Neural progenitor cell (in vitro differentiated cells): ENCODE measurements at regions not wholly inside any gene's neighbourhood (a gene's known extent, or its start where the extent isn't known, plus 50 kb on each side); places are given as distances from the start of the nearest gene placed in this dataset.

Experiments used
- EZH2 ChIP-seq: fragments of 200-600 bp; sonication (generic); IDR thresholded peaks from 2 replicates; pipeline ENCODE4 v1.6.1; 2017; ENCODE audit warnings: antibody characterized with exemption, mild to moderate bottlenecking, moderate library complexity
- EZH2phosphoT487 ChIP-seq: fragments of 200-600 bp; sonication (generic); IDR thresholded peaks from 2 replicates; pipeline ENCODE4 v1.6.1; 2017; ENCODE audit warnings: antibody characterized with exemption
- TF ChIP-seq, protein P1 (sequence below): fragments of 200-600 bp; sonication (generic); IDR thresholded peaks from 2 replicates; pipeline ENCODE4 v1.5.1; 2017; ENCODE audit warnings: antibody characterized with exemption, mild to moderate bottlenecking

DNA sequence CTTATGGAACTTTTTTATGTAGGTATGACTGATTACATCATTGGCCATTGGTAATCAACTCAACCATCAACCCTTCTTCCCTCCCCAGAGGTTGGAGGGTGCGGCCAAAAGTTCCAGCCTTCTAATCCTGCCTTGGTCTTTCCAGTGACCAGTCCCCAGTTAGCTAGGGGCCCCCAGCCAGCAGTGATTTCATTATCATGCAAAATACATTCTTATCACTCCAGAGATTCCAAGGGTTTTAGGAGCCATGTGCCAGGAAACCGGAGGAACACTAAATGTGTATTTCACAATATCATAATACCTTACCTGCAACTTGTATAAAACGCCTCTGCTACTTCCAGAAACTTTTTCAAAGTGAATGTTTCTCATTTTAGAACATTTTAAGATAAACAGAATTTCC is 181.5 kb upstream of the PELI2 start:
- TF ChIP-seq, protein P1, sequence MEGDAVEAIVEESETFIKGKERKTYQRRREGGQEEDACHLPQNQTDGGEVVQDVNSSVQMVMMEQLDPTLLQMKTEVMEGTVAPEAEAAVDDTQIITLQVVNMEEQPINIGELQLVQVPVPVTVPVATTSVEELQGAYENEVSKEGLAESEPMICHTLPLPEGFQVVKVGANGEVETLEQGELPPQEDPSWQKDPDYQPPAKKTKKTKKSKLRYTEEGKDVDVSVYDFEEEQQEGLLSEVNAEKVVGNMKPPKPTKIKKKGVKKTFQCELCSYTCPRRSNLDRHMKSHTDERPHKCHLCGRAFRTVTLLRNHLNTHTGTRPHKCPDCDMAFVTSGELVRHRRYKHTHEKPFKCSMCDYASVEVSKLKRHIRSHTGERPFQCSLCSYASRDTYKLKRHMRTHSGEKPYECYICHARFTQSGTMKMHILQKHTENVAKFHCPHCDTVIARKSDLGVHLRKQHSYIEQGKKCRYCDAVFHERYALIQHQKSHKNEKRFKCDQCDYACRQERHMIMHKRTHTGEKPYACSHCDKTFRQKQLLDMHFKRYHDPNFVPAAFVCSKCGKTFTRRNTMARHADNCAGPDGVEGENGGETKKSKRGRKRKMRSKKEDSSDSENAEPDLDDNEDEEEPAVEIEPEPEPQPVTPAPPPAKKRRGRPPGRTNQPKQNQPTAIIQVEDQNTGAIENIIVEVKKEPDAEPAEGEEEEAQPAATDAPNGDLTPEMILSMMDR: no peak
- TF ChIP-seq EZH2phosphoT487: no peak
- TF ChIP-seq EZH2: no peak
